Panc1 (cell line): ENCODE measurements at regions not wholly inside any gene's neighbourhood (a gene's known extent, or its start where the extent isn't known, plus 50 kb on each side); places are given as distances from the start of the nearest gene placed in this dataset.

Experiments
- ATAC-seq: fragments of 200-7000 bp; cut with Tn5 transposase; 2 replicates; pipeline ENCODE4 v1.9.1; 2020; ENCODE audit warnings: mild to moderate bottlenecking, moderate library complexity
- BruUV-seq: library from RNA; stranded (reverse); fragments of 400-500 nt; replicated peaks from 2 replicates; lab custom pipeline; 2021; lab: Mats Ljungman, UMichigan
- CTCF ChIA-PET: fragments of 300-600 bp; sonication (Branson Sonifier 250); formaldehyde crosslinking; loops from one replicate; lab custom pipeline; 2022; ENCODE audit warnings: antibody characterized with exemption; lab: Charles Lee
- POLR2A ChIA-PET: fragments of 300-600 bp; sonication (Branson Sonifier 250); formaldehyde crosslinking; loops from one replicate; lab custom pipeline; 2022; ENCODE audit warnings: antibody characterized with exemption; lab: Charles Lee
- DNase-seq: peaks from one replicate; pipeline ENCODE4 v3.0.0-alpha.2; 2010; ENCODE audit warnings: low read depth, low spot score
- H3K27ac ChIP-seq: 2 replicates; pipeline ENCODE4 v1.5.1; 2011; ENCODE audit warnings: mild to moderate bottlenecking, low read length, inconsistent platforms
- H3K27me3 ChIP-seq: fragments of 200-500 bp; sonication (Bioruptor generic); 2 replicates; pipeline ENCODE4 v1.6.0; 2014; ENCODE audit warnings: low read length, inconsistent platforms; ENCODE audit not compliant: control insufficient read depth, insufficient read depth
- H3K36me3 ChIP-seq: fragments of 200-500 bp; sonication (Bioruptor generic); 2 replicates; pipeline ENCODE4 v1.5.1; 2014; ENCODE audit warnings: inconsistent platforms, mild to moderate bottlenecking, low read length, moderate library complexity; ENCODE audit not compliant: control insufficient read depth, insufficient read depth
- H3K4me1 ChIP-seq: 2 replicates; pipeline ENCODE4 v1.5.1; 2011; ENCODE audit warnings: inconsistent platforms, mild to moderate bottlenecking, low read length, moderate library complexity; ENCODE audit not compliant: control insufficient read depth, insufficient read depth
- H3K4me3 ChIP-seq, 2 experiments: 2 replicates each; pipeline ENCODE4 v1.5.1; 2011 to 2012; ENCODE audit warnings: low read depth in 2 of 2, low read length in 2 of 2, mild to moderate bottlenecking in 2 of 2, inconsistent platforms in 1 of 2, moderate library complexity in 1 of 2
- H3K9me3 ChIP-seq: fragments of 200-500 bp; sonication (Bioruptor generic); 2 replicates; pipeline ENCODE4 v1.5.1; 2014; ENCODE audit warnings: low read depth, mild to moderate bottlenecking, inconsistent platforms, low read length, moderate library complexity; ENCODE audit not compliant: control insufficient read depth, insufficient read depth
- POLR2AphosphoS5 ChIP-seq: IDR thresholded peaks from 2 replicates; pipeline ENCODE4 v1.6.1; 2012; ENCODE audit warnings: mild to moderate bottlenecking, low read depth, low read length, moderate library complexity
- SIN3A ChIP-seq: IDR thresholded peaks from 2 replicates; pipeline ENCODE4 v1.6.1; 2012; ENCODE audit warnings: low read depth, mild to moderate bottlenecking, low read length, moderate library complexity, borderline replicate concordance; ENCODE audit not compliant: insufficient read depth
- TCF7L2 ChIP-seq: IDR thresholded peaks from 2 replicates; pipeline ENCODE4 v1.6.1; 2011; ENCODE audit warnings: mild to moderate bottlenecking, low read depth, low read length, inconsistent platforms
- in situ Hi-C: cut with HindIII; loops from 2 replicates; pipeline ENCODE4 v1.10.0; 2016; ENCODE audit warnings: low sequenced_read_pairs, low pct_unique_long_range_greater_than_20kb
- intact Hi-C: fragments of 100-400 bp; cut with micrococcal nuclease; formaldehyde crosslinking; loops from one replicate; pipeline ENCODE4 v1.10.0; 2022; ENCODE audit not compliant: unreplicated experiment
- TF ChIP-seq, protein P1 (sequence below), 2 experiments: IDR thresholded peaks; 2 replicates each; pipeline ENCODE4 v1.6.1; 2011 to 2012; ENCODE audit warnings: low read depth in 2 of 2, control low read depth in 1 of 2, low read length in 1 of 2, mild to moderate bottlenecking in 1 of 2, moderate library complexity in 1 of 2; ENCODE audit not compliant: insufficient read depth in 1 of 2
- TF ChIP-seq, protein P2 (sequence below): fragments of 450-650 bp; IDR thresholded peaks from 2 replicates; pipeline ENCODE4 v1.5.1; 2017; ENCODE audit warnings: mild to moderate bottlenecking

DNA sequence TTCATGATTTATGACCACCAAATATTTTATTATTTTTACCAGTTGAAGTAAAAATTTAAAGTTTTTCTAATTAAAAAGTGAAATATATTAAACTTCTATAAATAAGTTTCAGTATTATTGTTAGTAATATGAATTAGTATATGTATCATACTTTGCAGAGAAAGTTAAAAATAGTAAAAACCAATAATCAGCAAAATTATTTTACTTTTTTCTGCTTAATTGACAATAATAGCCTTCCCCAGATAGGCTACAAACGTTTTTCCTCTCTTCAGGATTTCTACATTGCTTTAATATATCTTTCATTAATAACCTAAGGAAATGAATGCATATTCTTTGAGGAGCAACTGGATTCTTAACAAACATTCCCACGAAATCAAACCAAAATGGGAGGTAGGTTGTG lies 543.5 kb downstream of the ETNK1 start:
- ATAC-seq (no peak), DNase-seq (no peak)
- H3K36me3 ChIP-seq = no peaks in the 10 kb centered on the region
- in situ Hi-C loops = no loop called here
- no peak overlapping the region for H3K4me3 ChIP-seq
- intact Hi-C loops = no loop called here
- H3K27ac ChIP-seq = no peak overlapping the region
- H3K4me1 ChIP-seq = no peaks in the 10 kb centered on the region
- H3K27me3 ChIP-seq = no peaks in the 10 kb centered on the region
- no TSS peak for BruUV-seq
- H3K9me3 ChIP-seq = no peaks in the 10 kb centered on the region
- TF ChIP-seq SIN3A = no peak
- TF ChIP-seq, protein P1, sequence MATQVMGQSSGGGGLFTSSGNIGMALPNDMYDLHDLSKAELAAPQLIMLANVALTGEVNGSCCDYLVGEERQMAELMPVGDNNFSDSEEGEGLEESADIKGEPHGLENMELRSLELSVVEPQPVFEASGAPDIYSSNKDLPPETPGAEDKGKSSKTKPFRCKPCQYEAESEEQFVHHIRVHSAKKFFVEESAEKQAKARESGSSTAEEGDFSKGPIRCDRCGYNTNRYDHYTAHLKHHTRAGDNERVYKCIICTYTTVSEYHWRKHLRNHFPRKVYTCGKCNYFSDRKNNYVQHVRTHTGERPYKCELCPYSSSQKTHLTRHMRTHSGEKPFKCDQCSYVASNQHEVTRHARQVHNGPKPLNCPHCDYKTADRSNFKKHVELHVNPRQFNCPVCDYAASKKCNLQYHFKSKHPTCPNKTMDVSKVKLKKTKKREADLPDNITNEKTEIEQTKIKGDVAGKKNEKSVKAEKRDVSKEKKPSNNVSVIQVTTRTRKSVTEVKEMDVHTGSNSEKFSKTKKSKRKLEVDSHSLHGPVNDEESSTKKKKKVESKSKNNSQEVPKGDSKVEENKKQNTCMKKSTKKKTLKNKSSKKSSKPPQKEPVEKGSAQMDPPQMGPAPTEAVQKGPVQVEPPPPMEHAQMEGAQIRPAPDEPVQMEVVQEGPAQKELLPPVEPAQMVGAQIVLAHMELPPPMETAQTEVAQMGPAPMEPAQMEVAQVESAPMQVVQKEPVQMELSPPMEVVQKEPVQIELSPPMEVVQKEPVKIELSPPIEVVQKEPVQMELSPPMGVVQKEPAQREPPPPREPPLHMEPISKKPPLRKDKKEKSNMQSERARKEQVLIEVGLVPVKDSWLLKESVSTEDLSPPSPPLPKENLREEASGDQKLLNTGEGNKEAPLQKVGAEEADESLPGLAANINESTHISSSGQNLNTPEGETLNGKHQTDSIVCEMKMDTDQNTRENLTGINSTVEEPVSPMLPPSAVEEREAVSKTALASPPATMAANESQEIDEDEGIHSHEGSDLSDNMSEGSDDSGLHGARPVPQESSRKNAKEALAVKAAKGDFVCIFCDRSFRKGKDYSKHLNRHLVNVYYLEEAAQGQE (IDR thresholded peaks at IDR 0.05; ENCODE audit: insufficient read depth in 1 of 2, low read depth in 2 of 2, low read length in 1 of 2) = no peak
- no peak for TF ChIP-seq TCF7L2
- ChIA-PET CTCF (no interaction called here), POLR2A (no interaction called here)

DNA sequence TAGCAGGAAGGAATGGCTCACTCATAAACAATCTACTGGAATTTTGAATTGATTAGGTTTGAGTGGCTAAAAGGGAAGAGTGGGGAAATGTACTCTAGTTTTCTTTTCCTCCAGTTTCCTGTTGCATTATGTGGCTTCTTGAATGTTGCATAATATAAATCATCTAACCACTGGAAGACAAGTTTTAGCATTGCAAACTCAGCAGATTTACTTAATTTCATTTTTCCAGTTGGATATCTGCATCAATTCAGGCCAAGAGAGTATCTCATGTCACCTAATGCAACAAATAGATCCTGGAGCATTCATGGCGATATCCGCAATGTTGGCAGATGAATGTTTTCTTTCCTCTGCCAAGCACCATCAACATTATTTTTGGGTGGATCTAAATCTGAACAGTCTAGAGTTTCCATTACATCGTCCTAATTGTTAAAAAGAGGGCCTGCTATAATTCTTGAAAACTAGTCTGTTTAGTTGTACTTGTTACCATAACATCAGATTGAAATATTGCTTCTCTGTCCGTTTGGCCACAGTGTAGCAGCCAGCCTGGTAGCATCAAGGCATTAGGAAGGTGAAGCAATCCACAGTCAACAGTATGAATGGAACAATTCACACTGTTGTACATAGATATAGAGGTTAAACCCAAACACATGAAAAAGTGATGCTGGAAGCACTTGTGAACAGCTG lies 544.2 kb downstream of the ETNK1 start:
- CTCF ChIA-PET = no interaction called here
- in situ Hi-C loops = no loop called here
- H3K4me3 ChIP-seq = no peak overlapping the region
- H3K4me1 ChIP-seq = no peaks in the 10 kb centered on the region
- TF ChIP-seq, protein P2, sequence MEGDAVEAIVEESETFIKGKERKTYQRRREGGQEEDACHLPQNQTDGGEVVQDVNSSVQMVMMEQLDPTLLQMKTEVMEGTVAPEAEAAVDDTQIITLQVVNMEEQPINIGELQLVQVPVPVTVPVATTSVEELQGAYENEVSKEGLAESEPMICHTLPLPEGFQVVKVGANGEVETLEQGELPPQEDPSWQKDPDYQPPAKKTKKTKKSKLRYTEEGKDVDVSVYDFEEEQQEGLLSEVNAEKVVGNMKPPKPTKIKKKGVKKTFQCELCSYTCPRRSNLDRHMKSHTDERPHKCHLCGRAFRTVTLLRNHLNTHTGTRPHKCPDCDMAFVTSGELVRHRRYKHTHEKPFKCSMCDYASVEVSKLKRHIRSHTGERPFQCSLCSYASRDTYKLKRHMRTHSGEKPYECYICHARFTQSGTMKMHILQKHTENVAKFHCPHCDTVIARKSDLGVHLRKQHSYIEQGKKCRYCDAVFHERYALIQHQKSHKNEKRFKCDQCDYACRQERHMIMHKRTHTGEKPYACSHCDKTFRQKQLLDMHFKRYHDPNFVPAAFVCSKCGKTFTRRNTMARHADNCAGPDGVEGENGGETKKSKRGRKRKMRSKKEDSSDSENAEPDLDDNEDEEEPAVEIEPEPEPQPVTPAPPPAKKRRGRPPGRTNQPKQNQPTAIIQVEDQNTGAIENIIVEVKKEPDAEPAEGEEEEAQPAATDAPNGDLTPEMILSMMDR = no peak
- TF ChIP-seq SIN3A (no peak), POLR2AphosphoS5 (no peak)
- no peaks in the 10 kb centered on the region for H3K27me3 ChIP-seq
- no peaks in the 10 kb centered on the region for H3K36me3 ChIP-seq
- POLR2A ChIA-PET = no interaction called here
- intact Hi-C loops = no loop called here
- no peak overlapping the region for H3K27ac ChIP-seq
- BruUV-seq = no TSS peak
- ATAC-seq (no peak), DNase-seq (no peak)
- H3K9me3 ChIP-seq = no peaks in the 10 kb centered on the region

DNA sequence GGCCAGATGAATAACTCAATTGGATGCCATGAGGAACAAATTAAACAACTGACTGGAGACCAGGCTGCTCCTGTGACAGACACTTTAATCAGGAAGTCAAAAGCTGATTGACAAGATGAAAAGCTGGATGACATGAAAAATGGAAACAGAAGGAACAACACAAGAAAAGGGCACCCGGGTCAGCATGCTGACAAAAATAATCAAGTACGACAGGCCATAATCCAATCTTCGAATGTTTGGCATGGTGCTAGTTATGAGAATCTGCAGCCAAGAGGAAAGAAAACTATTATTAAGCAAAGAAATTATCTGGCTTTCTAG lies 544.7 kb downstream of the ETNK1 start:
- no TSS peak for BruUV-seq
- DNase-seq (no peak), ATAC-seq (no peak)
- CTCF ChIA-PET = no interaction called here
- in situ Hi-C loops (no loop called here), intact Hi-C loops (no loop called here)
- H3K27ac ChIP-seq = no peak overlapping the region
- no peaks in the 10 kb centered on the region for H3K36me3 ChIP-seq
- POLR2A ChIA-PET = no interaction called here
- TF ChIP-seq POLR2AphosphoS5 = no peak
- TF ChIP-seq, protein P1 (IDR thresholded peaks at IDR 0.05; ENCODE audit: insufficient read depth in 1 of 2, low read depth in 2 of 2, low read length in 1 of 2) = no peak
- TF ChIP-seq, protein P2 = no peak
- TF ChIP-seq TCF7L2 = no peak
- no peak for TF ChIP-seq SIN3A
- no peak overlapping the region for H3K4me3 ChIP-seq
- H3K4me1 ChIP-seq = no peaks in the 10 kb centered on the region
- H3K9me3 ChIP-seq = no peaks in the 10 kb centered on the region
- H3K27me3 ChIP-seq = no peaks in the 10 kb centered on the region
